ENCODE measurements at regions not wholly inside any gene's neighbourhood (a gene's known extent, or its start where the extent isn't known, plus 50 kb on each side); places are given as distances from the start of the nearest gene placed in this dataset.

DNA sequence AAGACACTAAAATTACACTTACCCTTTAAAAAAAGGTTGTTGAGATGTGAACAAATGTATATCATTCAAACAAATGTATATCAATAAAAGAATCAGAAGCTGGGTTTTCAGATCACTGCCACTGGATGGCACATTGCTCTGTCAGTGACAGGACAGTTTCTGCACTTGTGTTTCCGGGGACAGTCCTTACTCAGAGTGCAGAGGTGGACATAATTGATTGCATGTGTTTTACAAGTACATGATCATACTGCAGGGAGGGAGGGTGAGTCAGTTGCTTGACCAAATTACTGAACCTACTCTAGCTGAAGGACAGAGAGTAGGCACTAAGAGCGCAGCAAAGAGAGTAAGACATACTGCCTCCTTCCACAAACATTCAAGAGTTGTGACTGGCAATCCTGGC is 302.3 kb downstream of the TENT5A start:
- TF ChIP-seq POLR2A (IDR thresholded peaks at IDR 0.05) (no peak), POLR2AphosphoS5 (IDR thresholded peaks at IDR 0.05) (no peak), EP300 (IDR thresholded peaks at IDR 0.05; ENCODE audit: low read depth) (no peak)
- TF ChIP-seq, protein P1, sequence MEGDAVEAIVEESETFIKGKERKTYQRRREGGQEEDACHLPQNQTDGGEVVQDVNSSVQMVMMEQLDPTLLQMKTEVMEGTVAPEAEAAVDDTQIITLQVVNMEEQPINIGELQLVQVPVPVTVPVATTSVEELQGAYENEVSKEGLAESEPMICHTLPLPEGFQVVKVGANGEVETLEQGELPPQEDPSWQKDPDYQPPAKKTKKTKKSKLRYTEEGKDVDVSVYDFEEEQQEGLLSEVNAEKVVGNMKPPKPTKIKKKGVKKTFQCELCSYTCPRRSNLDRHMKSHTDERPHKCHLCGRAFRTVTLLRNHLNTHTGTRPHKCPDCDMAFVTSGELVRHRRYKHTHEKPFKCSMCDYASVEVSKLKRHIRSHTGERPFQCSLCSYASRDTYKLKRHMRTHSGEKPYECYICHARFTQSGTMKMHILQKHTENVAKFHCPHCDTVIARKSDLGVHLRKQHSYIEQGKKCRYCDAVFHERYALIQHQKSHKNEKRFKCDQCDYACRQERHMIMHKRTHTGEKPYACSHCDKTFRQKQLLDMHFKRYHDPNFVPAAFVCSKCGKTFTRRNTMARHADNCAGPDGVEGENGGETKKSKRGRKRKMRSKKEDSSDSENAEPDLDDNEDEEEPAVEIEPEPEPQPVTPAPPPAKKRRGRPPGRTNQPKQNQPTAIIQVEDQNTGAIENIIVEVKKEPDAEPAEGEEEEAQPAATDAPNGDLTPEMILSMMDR (IDR thresholded peaks at IDR 0.05): peak in 1 of 5 experiments; percentile 11

Measured in transverse colon (tissue), 4 donors.